22Rv1 (cell line): ENCODE measurements at regions not wholly inside any gene's neighbourhood (a gene's known extent, or its start where the extent isn't known, plus 50 kb on each side); places are given as distances from the start of the nearest gene placed in this dataset.
"Not testable (repeated sequence)": the region's sequence is repeated elsewhere in the genome, so short reads cannot be mapped to it uniquely, and the experiment has no call there.

Experiments used
- H3K27ac ChIP-seq: fragments of 450-650 bp; 2 replicates; pipeline ENCODE4 v1.5.1; 2017
- ZFX ChIP-seq: fragments of 450-650 bp; IDR thresholded peaks from 2 replicates; pipeline ENCODE4 v1.6.1; 2017; ENCODE audit warnings: antibody characterized with exemption, borderline replicate concordance
- TF ChIP-seq, protein P1 (sequence below): fragments of 450-650 bp; IDR thresholded peaks from 2 replicates; pipeline ENCODE4 v1.5.1; 2017; ENCODE audit warnings: mild to moderate bottlenecking

DNA sequence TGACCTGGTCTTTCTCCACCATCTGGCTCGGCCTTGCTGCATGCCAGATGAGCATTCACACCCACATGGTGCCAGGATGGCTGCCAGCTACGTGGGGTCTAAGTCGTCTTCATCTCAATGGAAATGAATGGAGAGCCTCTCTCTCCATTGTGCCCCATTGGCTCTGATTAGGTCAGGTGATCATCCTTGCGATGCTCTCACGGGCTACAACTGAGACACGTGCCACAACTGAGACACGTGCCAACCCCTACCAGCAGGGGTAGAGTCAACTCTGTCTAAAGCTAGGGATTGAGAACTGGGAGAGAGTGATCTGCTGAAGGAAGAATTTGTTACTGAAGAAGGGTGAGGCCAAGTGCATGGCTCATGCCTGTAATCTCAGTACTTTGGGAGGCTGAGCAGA is 67.3 kb upstream of the RALY start:
- no peak for TF ChIP-seq ZFX
- TF ChIP-seq, protein P1, sequence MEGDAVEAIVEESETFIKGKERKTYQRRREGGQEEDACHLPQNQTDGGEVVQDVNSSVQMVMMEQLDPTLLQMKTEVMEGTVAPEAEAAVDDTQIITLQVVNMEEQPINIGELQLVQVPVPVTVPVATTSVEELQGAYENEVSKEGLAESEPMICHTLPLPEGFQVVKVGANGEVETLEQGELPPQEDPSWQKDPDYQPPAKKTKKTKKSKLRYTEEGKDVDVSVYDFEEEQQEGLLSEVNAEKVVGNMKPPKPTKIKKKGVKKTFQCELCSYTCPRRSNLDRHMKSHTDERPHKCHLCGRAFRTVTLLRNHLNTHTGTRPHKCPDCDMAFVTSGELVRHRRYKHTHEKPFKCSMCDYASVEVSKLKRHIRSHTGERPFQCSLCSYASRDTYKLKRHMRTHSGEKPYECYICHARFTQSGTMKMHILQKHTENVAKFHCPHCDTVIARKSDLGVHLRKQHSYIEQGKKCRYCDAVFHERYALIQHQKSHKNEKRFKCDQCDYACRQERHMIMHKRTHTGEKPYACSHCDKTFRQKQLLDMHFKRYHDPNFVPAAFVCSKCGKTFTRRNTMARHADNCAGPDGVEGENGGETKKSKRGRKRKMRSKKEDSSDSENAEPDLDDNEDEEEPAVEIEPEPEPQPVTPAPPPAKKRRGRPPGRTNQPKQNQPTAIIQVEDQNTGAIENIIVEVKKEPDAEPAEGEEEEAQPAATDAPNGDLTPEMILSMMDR = no peak

DNA sequence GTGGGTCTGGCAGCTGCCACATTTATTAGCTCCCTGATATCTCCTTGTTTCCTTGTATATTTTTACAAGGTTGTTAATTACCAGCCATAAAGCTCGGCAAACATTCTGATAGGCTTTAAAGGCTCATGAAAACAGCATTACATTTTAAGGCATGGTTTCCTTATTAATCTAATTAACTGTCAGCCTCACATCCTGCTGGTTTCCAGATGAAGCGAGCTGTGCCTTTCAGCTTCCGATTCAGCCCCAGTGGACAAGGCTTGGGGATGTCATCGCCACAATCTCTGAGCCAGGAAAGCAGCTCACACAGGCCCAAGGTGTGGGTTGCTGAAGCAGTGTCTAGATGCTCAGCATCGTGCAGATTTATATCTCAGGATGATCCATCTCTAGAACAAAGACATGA is 66.0 kb upstream of the RALY start:
- H3K27ac ChIP-seq = no peak overlapping the region
- TF ChIP-seq ZFX = no peak

More for the DNA sequence above, 67.3 kb upstream of the RALY start:
- H3K27ac ChIP-seq = no peak overlapping the region

DNA sequence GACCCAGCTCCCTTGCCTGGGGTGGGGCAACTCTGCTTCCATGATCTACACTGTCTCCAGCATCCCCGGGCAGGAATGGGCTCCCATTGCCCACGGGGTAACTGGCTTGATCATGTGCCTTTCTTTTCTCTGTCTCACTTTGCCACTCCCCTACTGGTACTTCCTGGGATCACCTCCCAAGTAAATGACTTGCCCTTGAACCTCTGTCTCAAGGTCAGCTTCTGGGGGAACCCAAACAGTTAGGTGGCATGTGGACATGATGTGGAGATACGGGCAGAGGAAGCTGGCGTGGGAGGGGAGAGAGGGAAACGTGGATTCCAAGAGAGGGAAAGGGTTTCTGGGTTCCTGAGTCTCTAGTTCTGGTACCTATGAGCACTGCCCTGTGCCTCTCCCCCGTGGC is 63.8 kb upstream of the RALY start:
- H3K27ac ChIP-seq = no peak overlapping the region
- TF ChIP-seq, protein P1 = no peak
- no peak for TF ChIP-seq ZFX

DNA sequence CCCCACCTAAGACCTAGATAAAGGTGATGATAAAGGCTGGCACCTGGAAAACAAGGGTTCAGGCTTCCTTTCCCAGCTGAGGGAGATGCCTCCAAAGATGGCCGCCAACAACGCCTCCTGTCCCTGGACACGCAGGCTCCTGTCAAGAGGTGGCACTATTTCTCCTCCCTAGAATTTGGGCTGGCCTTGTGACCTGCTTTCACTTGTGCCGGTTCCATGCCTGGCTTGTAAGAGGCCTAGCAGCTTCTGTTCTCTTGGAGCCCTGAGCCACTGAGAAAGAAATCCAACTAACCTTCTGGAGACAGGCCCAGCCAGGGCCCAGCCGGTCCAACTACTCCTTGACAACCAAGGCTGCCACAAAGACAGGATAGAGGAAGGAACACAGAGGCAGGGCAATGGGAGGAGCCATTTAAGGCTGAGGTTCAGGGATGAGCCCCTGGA is 60.2 kb upstream of the RALY start:
- TF ChIP-seq ZFX = no peak
- TF ChIP-seq, protein P1 = peak; percentile 63
- H3K27ac ChIP-seq = no peak overlapping the region

DNA sequence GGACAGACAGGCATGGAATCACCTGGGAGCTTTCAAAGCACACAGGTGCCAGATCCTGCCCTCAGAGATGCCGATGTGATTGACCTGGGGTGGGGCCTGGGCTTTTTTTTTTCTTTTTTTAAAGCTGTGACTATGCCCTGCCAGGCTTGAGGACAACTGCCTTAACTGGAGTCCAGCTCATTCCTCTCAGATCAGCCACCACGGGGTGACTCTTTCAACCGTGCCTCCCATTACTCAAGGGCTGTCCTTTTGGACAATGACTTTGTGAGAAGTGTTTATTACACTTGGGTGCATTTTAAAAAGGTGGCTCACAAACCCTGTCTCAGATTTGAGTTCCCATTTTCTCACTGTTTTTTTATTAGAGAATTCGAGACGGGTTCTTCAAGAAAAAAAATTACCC is 57.1 kb upstream of the RALY start:
- no peak overlapping the region for H3K27ac ChIP-seq
- TF ChIP-seq ZFX = no peak
- TF ChIP-seq, protein P1 = no peak

DNA sequence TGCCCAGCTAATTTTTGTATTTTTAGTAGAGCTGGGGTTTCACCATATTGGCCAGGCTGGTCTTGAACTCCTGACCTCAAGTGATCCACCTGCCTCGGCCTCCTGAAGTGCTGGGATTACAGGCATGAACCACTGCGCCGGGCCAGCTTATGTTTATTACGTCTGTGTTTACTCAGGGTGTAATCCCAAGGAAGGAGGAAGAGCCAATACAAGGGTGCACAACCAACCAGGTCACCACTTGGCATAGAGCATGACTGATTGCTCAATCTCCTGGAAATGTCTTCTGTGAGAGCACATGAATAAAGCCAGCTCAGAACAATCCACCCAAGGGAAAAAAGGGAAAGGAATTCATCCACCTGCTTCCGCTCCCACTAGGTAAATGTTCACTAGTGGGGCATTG is 54.7 kb upstream of the RALY start:
- not testable (repeated sequence) for H3K27ac ChIP-seq

DNA sequence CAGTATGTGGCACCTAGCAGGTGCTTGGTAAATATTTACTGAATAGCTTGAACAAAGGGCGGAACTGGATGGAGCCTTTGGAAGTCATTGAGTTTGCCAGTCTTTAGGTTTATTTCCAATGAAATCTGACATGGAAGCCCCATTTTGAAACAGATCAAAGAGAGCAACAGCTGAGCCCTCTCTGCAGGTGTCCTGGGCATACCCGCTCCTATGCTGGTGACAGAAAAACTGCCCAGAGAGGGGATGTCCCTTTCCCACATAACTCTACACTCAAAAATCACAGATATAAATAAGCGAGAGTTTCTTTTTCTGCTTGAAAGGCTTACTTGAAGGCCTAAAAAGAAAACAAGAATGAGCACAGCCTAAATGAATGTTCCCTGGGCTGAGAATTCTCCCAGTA is 53.0 kb upstream of the RALY start:
- no peak for TF ChIP-seq ZFX
- TF ChIP-seq, protein P1 = no peak

More for the DNA sequence above, 53.0 kb upstream of the RALY start:
- no peak overlapping the region for H3K27ac ChIP-seq
